Stimulated activated CD8-positive, alpha-beta memory T cell treated with anti-CD3 and anti-CD28 coated beads, Interleukin-12 subunit alpha, Interleukin-12 subunit beta, amount 100 ng/mL, for 24 hours (primary cell): ENCODE measurements at regions not wholly inside any gene's neighbourhood (a gene's known extent, or its start where the extent isn't known, plus 50 kb on each side); places are given as distances from the start of the nearest gene placed in this dataset.

Experiments
- DNase-seq: peaks from one replicate; pipeline ENCODE4 v3.0.0-alpha.2; 2020; ENCODE audit errors: extremely low read depth

GRCh38 chr1:30272277-30273020, 450.9 kb downstream of the MATN1 start:
- no peak for DNase-seq

- no peak for DNase-seq
Observed at GRCh38 chr1:30271401-30272276, 451.7 kb downstream of the MATN1 start.

GRCh38 chr1:30270461-30270860, 452.9 kb downstream of the MATN1 start:
- no peak for DNase-seq

- no peak for DNase-seq
Observed at GRCh38 chr1:30268923-30269666, 454.3 kb downstream of the MATN1 start.

- DNase-seq, result no peak
Observed at GRCh38 chr1:30267856-30268255, 455.5 kb downstream of the MATN1 start.

GRCh38 chr1:30267046-30267445, 456.3 kb downstream of the MATN1 start:
- DNase-seq, result no peak

GRCh38 chr1:30265127-30266070, 458.0 kb downstream of the MATN1 start:
- no peak for DNase-seq

- no peak for DNase-seq
Observed at GRCh38 chr1:30264672-30265025, 458.7 kb downstream of the MATN1 start.

- no peak for DNase-seq
Observed at GRCh38 chr1:30263888-30264671, 459.3 kb downstream of the MATN1 start.

- no peak for DNase-seq
Observed at GRCh38 chr1:30263405-30263804, 460.0 kb downstream of the MATN1 start.

- DNase-seq, result no peak
Observed at GRCh38 chr1:30262158-30262557, 461.2 kb downstream of the MATN1 start.

GRCh38 chr1:30260318-30260717, 463.1 kb downstream of the MATN1 start:
- DNase-seq, result no peak

GRCh38 chr1:30259631-30260030, 463.8 kb downstream of the MATN1 start:
- DNase-seq, result no peak

GRCh38 chr1:30258876-30259275, 464.5 kb downstream of the MATN1 start:
- no peak for DNase-seq

GRCh38 chr1:30258471-30258870, 464.9 kb downstream of the MATN1 start:
- DNase-seq, result no peak

GRCh38 chr1:30257742-30258380, 465.5 kb downstream of the MATN1 start:
- DNase-seq, result no peak

- DNase-seq, result no peak
Observed at GRCh38 chr1:30257322-30257721, 466.1 kb downstream of the MATN1 start.

GRCh38 chr1:30256911-30257310, 466.5 kb downstream of the MATN1 start:
- DNase-seq, result no peak

- no peak for DNase-seq
Observed at GRCh38 chr1:30255111-30255724, 468.2 kb downstream of the MATN1 start.
